H1 (cell line): ENCODE measurements at regions not wholly inside any gene's neighbourhood (a gene's known extent, or its start where the extent isn't known, plus 50 kb on each side); places are given as distances from the start of the nearest gene placed in this dataset.

Experiments used
- CTCF ChIA-PET: fragments of 300-600 bp; sonication (Branson Sonifier 250); formaldehyde crosslinking; loops from one replicate; lab custom pipeline; 2021; ENCODE audit not compliant: partially characterized antibody; lab: Charles Lee
- POLR2A ChIA-PET: fragments of 300-600 bp; sonication (Branson Sonifier 250); formaldehyde crosslinking; loops from one replicate; lab custom pipeline; 2021; ENCODE audit warnings: inconsistent platforms; ENCODE audit not compliant: partially characterized antibody; lab: Charles Lee
- DNase-seq, 2 experiments: peaks; one replicate each; pipeline versions ENCODE4 v3.0.0 to v3.0.0-alpha.2; 2010 to 2022; ENCODE audit warnings: low spot score in 2 of 2, low read depth in 1 of 2, mixed read lengths in 1 of 2
- FAIRE-seq: peaks from 2 replicates; lab custom pipeline; 2011; peaks lifted over from hg19 to GRCh38; lab: Jason Lieb, UNC
- H2AFZ ChIP-seq: 2 replicates; pipeline ENCODE4 v1.8.1; 2012; ENCODE audit warnings: low read length, inconsistent platforms
- H2AK5ac ChIP-seq: 2 replicates; pipeline ENCODE4 v1.6.1; 2013; ENCODE audit warnings: low read depth, low read length
- H2BK120ac ChIP-seq: replicated peaks from 2 replicates; pipeline ENCODE3; 2013; ENCODE audit warnings: low read depth, low read length, inconsistent platforms
- H2BK12ac ChIP-seq: 2 replicates; pipeline ENCODE4 v1.6.1; 2013; ENCODE audit warnings: low read depth, low read length
- H2BK15ac ChIP-seq: 2 replicates; pipeline ENCODE4 v1.6.1; 2013; ENCODE audit warnings: low read length
- H2BK20ac ChIP-seq: 2 replicates; pipeline ENCODE4 v1.6.1; 2013; ENCODE audit warnings: low read length
- H2BK5ac ChIP-seq: 2 replicates; pipeline ENCODE4 v1.6.1; 2013; ENCODE audit warnings: low read depth, low read length
- H3K14ac ChIP-seq: 2 replicates; pipeline ENCODE4 v1.6.1; 2013; ENCODE audit warnings: inconsistent platforms; ENCODE audit not compliant: insufficient read length
- H3K18ac ChIP-seq: 2 replicates; pipeline ENCODE4 v1.6.1; 2013; ENCODE audit warnings: low read length; ENCODE audit errors: extremely low read depth
- H3K23ac ChIP-seq: 2 replicates; pipeline ENCODE4 v1.6.1; 2013; ENCODE audit warnings: inconsistent platforms; ENCODE audit not compliant: insufficient read length
- H3K23me2 ChIP-seq: 2 replicates; pipeline ENCODE4 v1.6.1; 2013; ENCODE audit warnings: low read depth, low read length
- H3K27ac ChIP-seq: 2 replicates; pipeline ENCODE4 v1.6.1; 2011; ENCODE audit warnings: low read depth, low read length, inconsistent platforms
- H3K27me3 ChIP-seq, 4 experiments: replicated peaks in 1 of 4; 1 replicate in 1 of 4; 2 replicates in 3 of 4; pipeline versions ENCODE4 v1.6.1 to v1.8.1; 2011 to 2013; ENCODE audit warnings: low read length in 3 of 4, mild to moderate bottlenecking in 3 of 4, inconsistent platforms in 2 of 4, mixed read lengths in 2 of 4, moderate library complexity in 1 of 4; ENCODE audit not compliant: control insufficient read depth in 3 of 4, insufficient read depth in 3 of 4; ENCODE audit errors: extremely low read depth in 1 of 4
- H3K36me3 ChIP-seq, 4 experiments: 2 replicates each; pipeline versions ENCODE4 v1.6.1 to v1.8.1; 2011 to 2013; ENCODE audit warnings: mild to moderate bottlenecking in 4 of 4, low read length in 3 of 4, moderate library complexity in 2 of 4, control low read depth in 1 of 4, inconsistent platforms in 1 of 4; ENCODE audit not compliant: insufficient read depth in 4 of 4, control insufficient read depth in 2 of 4
- H3K4ac ChIP-seq: replicated peaks from 2 replicates; pipeline ENCODE3; 2013; ENCODE audit warnings: low read length, low read depth, mixed read lengths, inconsistent platforms; ENCODE audit not compliant: insufficient read length
- H3K4me1 ChIP-seq, 4 experiments: replicated peaks in 1 of 4; 1 replicate in 1 of 4; 2 replicates in 3 of 4; pipeline versions ENCODE4 v1.6.1 to v1.8.1; 2011 to 2013; ENCODE audit warnings: low read length in 3 of 4, inconsistent platforms in 2 of 4, mixed read lengths in 1 of 4; ENCODE audit not compliant: insufficient read depth in 4 of 4, control insufficient read depth in 3 of 4
- H3K4me2 ChIP-seq, 2 experiments: 2 replicates each; pipeline versions ENCODE4 v1.6.1 to v1.8.1; 2011 to 2013; ENCODE audit warnings: low read depth in 2 of 2, low read length in 2 of 2, control low read depth in 1 of 2, inconsistent platforms in 1 of 2, mild to moderate bottlenecking in 1 of 2; ENCODE audit not compliant: insufficient read depth in 1 of 2
- H3K4me3 ChIP-seq, 4 experiments: fragments of 200-600, 300-600 bp in 1 of 4; sonication (generic), shearing (Covaris generic), sonication (Bioruptor Twin) in 1 of 4; 2 replicates each; pipeline versions ENCODE4 v1.5.1 to v1.8.1; 2011 to 2016; ENCODE audit warnings: low read length in 4 of 4, low read depth in 3 of 4, control low read depth in 2 of 4, inconsistent platforms in 2 of 4, mild to moderate bottlenecking in 2 of 4, mixed read lengths in 1 of 4, moderate library complexity in 1 of 4; ENCODE audit not compliant: insufficient read depth in 2 of 4; ENCODE audit errors: extremely low read depth in 1 of 4
- H3K56ac ChIP-seq: replicated peaks from 2 replicates; pipeline ENCODE3; 2013; ENCODE audit warnings: low read depth, mild to moderate bottlenecking, mixed read lengths, low read length, inconsistent platforms; ENCODE audit not compliant: insufficient read length
- H3K79me1 ChIP-seq: 2 replicates; pipeline ENCODE4 v1.6.1; 2013; ENCODE audit warnings: low read depth, low read length, control low read depth
- H3K79me2 ChIP-seq, 2 experiments: 2 replicates each; pipeline versions ENCODE4 v1.6.1 to v1.8.1; 2012 to 2013; ENCODE audit warnings: low read length in 2 of 2, mild to moderate bottlenecking in 2 of 2, inconsistent platforms in 1 of 2; ENCODE audit not compliant: insufficient read depth in 2 of 2, control insufficient read depth in 1 of 2
- H3K9ac ChIP-seq, 4 experiments: replicated peaks in 1 of 4; 1 replicate in 1 of 4; 2 replicates in 3 of 4; pipeline versions ENCODE4 v1.6.1 to v1.8.1; 2011 to 2013; ENCODE audit warnings: low read depth in 3 of 4, low read length in 3 of 4, control low read depth in 2 of 4, mild to moderate bottlenecking in 2 of 4, moderate library complexity in 2 of 4, inconsistent platforms in 1 of 4; ENCODE audit errors: extremely low read depth in 1 of 4
- H3K9me3 ChIP-seq, 2 experiments: 2 replicates each; pipeline versions ENCODE4 v1.6.1 to v1.8.1; 2012 to 2013; ENCODE audit warnings: mild to moderate bottlenecking in 2 of 2, moderate library complexity in 2 of 2, control low read depth in 1 of 2, inconsistent platforms in 1 of 2, low read depth in 1 of 2, low read length in 1 of 2, mixed read lengths in 1 of 2; ENCODE audit not compliant: insufficient read depth in 2 of 2
- H4K20me1 ChIP-seq, 2 experiments: replicated peaks in 1 of 2; 2 replicates each; pipeline versions ENCODE3 to v1.8.1; 2011 to 2013; ENCODE audit warnings: inconsistent platforms in 2 of 2, low read length in 2 of 2, mild to moderate bottlenecking in 1 of 2; ENCODE audit not compliant: insufficient read depth in 2 of 2, control insufficient read depth in 1 of 2
- H4K5ac ChIP-seq: 2 replicates; pipeline ENCODE4 v1.6.1; 2013; ENCODE audit warnings: low read length, low read depth, mixed read lengths, inconsistent platforms; ENCODE audit not compliant: insufficient read length
- H4K8ac ChIP-seq: 2 replicates; pipeline ENCODE4 v1.8.0; 2013; ENCODE audit warnings: mild to moderate bottlenecking, moderate library complexity, low read length, inconsistent platforms; ENCODE audit not compliant: insufficient read depth; ENCODE audit errors: extremely low read depth
- H4K91ac ChIP-seq: replicated peaks from 2 replicates; pipeline ENCODE3; 2013; ENCODE audit warnings: low read length, mixed read lengths, inconsistent platforms; ENCODE audit not compliant: insufficient read length
- BCL11A ChIP-seq, 2 experiments: IDR thresholded peaks; one replicate each; pipeline ENCODE4 v1.6.1; 2011; ENCODE audit warnings: low read depth in 2 of 2, low read length in 2 of 2, mild to moderate bottlenecking in 2 of 2
- GTF2F1 ChIP-seq: IDR thresholded peaks from 2 replicates; pipeline ENCODE4 v1.6.1; 2012; ENCODE audit warnings: low read depth, low read length, improper control_type of control experiment, borderline replicate concordance
- NANOG ChIP-seq: IDR thresholded peaks from 2 replicates; pipeline ENCODE4 v1.6.1; 2011; ENCODE audit warnings: low read length, low read depth, mild to moderate bottlenecking, inconsistent platforms; ENCODE audit not compliant: insufficient read depth, poor library complexity, severe bottlenecking
- RBBP5 ChIP-seq: IDR thresholded peaks from 2 replicates; pipeline ENCODE4 v1.7.1; 2012; ENCODE audit warnings: low read depth, mild to moderate bottlenecking, inconsistent platforms, low read length, moderate library complexity, borderline replicate concordance
- SUZ12 ChIP-seq: fragments of 200-600 bp; sonication (generic); IDR thresholded peaks from 2 replicates; pipeline ENCODE4 v1.6.1; 2012; ENCODE audit warnings: mild to moderate bottlenecking, inconsistent platforms, low read length, moderate library complexity, mixed read lengths
- TAF7 ChIP-seq: optimal IDR thresholded peaks from 2 replicates; pipeline ENCODE3; 2011; ENCODE audit warnings: low read depth, mild to moderate bottlenecking, inconsistent platforms, low read length, moderate library complexity, borderline replicate concordance
- ZNF274 ChIP-seq: IDR thresholded peaks from 2 replicates; pipeline ENCODE4 v1.7.0; 2012; ENCODE audit warnings: low read length, borderline replicate concordance; ENCODE audit errors: extremely low read depth
- WGBS, 2 experiments: shearing (Covaris generic) in 1 of 2; methylation state at CpG; one replicate each; pipeline versions ENCODE4 v1.1.6 to v1.1.7; 2013 to 2015; ENCODE audit warnings: low lambda C conversion rate in 2 of 2, mixed read lengths in 2 of 2, inconsistent platforms in 1 of 2, low coverage in 1 of 2, missing lambda C conversion rate in 1 of 2; ENCODE audit not compliant: insufficient replicate concordance in 2 of 2, insufficient coverage in 1 of 2, insufficient read length in 1 of 2; ENCODE audit errors: extremely low coverage in 1 of 2, missing lambda C conversion rate in 1 of 2; 5-methylcytosine and 5-hydroxymethylcytosine counted together
- TF ChIP-seq, protein P1 (sequence below), 3 experiments: IDR thresholded peaks; 1 replicate in 2 of 3; 2 replicates in 1 of 3; pipeline versions ENCODE4 v1.5.1 to v1.6.1; 2011; ENCODE audit warnings: low read length in 3 of 3, mild to moderate bottlenecking in 3 of 3, inconsistent platforms in 2 of 3, low read depth in 1 of 3, moderate library complexity in 1 of 3; ENCODE audit not compliant: insufficient read depth in 1 of 3; ENCODE audit errors: control extremely low read depth in 1 of 3
- TF ChIP-seq, protein P2 (sequence below): IDR thresholded peaks from 2 replicates; pipeline ENCODE4 v1.6.1; 2012; ENCODE audit warnings: inconsistent platforms
- TF ChIP-seq, protein P3 (sequence below): IDR thresholded peaks from 2 replicates; pipeline ENCODE4 v1.6.1; 2011; ENCODE audit warnings: low read length, improper control_type of control experiment

GRCh38 chr1:191912517-191912916, 245.7 kb upstream of the RGS18 start:
- Histone ChIP-seq H3K4me1 (no peaks in the 10 kb centered on the region), H2AK5ac (no peak overlapping the region), H3K18ac (no peak overlapping the region), H3K4me3 (no peak overlapping the region), H4K8ac (no peak overlapping the region), H2BK12ac (no peak overlapping the region), H3K23ac (no peak overlapping the region), H2BK120ac (no peak overlapping the region), H4K91ac (no peak overlapping the region), H4K5ac (no peak overlapping the region), H4K20me1 (no peaks in the 10 kb centered on the region), H3K4me2 (no peak overlapping the region), H3K14ac (no peak overlapping the region), H3K4ac (no peak overlapping the region), H3K36me3 (no peaks in the 10 kb centered on the region), H2AFZ (no peak overlapping the region), H3K56ac (no peak overlapping the region), H3K27me3 (no peaks in the 10 kb centered on the region), H2BK20ac (no peak overlapping the region), H3K79me1 (no peaks in the 10 kb centered on the region), H2BK5ac (no peak overlapping the region), H3K23me2 (no peaks in the 10 kb centered on the region), H2BK15ac (no peak overlapping the region), H3K9me3 (peaks cover 0 to 10% of the 10 kb centered on the region in 2 experiments; a peak in 3 of 4 replicates), H3K27ac (no peak overlapping the region), H3K9ac (no peak overlapping the region), H3K79me2 (no peaks in the 10 kb centered on the region)
- ChIA-PET POLR2A (no interaction called here), CTCF (no interaction called here)
- DNase-seq (no peak), FAIRE-seq (no peak)
- 89% methylated on average over 1 of the region's 1 CpG; no CpG with 5 or more reads in 1 of the 2 experiments for WGBS, 2 experiments
- TF ChIP-seq, protein P1, sequence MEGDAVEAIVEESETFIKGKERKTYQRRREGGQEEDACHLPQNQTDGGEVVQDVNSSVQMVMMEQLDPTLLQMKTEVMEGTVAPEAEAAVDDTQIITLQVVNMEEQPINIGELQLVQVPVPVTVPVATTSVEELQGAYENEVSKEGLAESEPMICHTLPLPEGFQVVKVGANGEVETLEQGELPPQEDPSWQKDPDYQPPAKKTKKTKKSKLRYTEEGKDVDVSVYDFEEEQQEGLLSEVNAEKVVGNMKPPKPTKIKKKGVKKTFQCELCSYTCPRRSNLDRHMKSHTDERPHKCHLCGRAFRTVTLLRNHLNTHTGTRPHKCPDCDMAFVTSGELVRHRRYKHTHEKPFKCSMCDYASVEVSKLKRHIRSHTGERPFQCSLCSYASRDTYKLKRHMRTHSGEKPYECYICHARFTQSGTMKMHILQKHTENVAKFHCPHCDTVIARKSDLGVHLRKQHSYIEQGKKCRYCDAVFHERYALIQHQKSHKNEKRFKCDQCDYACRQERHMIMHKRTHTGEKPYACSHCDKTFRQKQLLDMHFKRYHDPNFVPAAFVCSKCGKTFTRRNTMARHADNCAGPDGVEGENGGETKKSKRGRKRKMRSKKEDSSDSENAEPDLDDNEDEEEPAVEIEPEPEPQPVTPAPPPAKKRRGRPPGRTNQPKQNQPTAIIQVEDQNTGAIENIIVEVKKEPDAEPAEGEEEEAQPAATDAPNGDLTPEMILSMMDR (IDR thresholded peaks at IDR 0.05; ENCODE audit: control extremely low read depth in 1 of 3, insufficient read depth in 1 of 3, low read depth in 1 of 3, low read length in 3 of 3): no peak
- TF ChIP-seq NANOG (no peak), RBBP5 (no peak), TAF7 (no peak), BCL11A (IDR thresholded peaks at IDR 0.05; ENCODE audit: low read depth in 2 of 2, low read length in 2 of 2) (no peak), ZNF274 (no peak), SUZ12 (no peak), GTF2F1 (no peak)
- TF ChIP-seq, protein P2, sequence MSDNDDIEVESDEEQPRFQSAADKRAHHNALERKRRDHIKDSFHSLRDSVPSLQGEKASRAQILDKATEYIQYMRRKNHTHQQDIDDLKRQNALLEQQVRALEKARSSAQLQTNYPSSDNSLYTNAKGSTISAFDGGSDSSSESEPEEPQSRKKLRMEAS: no peak
- TF ChIP-seq, protein P3, sequence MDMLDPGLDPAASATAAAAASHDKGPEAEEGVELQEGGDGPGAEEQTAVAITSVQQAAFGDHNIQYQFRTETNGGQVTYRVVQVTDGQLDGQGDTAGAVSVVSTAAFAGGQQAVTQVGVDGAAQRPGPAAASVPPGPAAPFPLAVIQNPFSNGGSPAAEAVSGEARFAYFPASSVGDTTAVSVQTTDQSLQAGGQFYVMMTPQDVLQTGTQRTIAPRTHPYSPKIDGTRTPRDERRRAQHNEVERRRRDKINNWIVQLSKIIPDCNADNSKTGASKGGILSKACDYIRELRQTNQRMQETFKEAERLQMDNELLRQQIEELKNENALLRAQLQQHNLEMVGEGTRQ: no peak
